H1 (cell line): ENCODE measurements at regions not wholly inside any gene's neighbourhood (a gene's known extent, or its start where the extent isn't known, plus 50 kb on each side); places are given as distances from the start of the nearest gene placed in this dataset.

Experiments
- ATF3 ChIP-seq: IDR thresholded peaks from 2 replicates; pipeline ENCODE4 v1.6.1; 2011; ENCODE audit warnings: low read depth, mild to moderate bottlenecking, low read length; ENCODE audit not compliant: insufficient read depth
- CHD7 ChIP-seq: fragments of 300-600 bp; sonication (generic); IDR thresholded peaks from 2 replicates; pipeline ENCODE4 v1.7.1; 2012; ENCODE audit warnings: low read length, moderate library complexity, mild to moderate bottlenecking, inconsistent platforms; ENCODE audit not compliant: insufficient replicate concordance
- EGR1 ChIP-seq: IDR thresholded peaks from 2 replicates; pipeline ENCODE4 v1.6.1; 2011; ENCODE audit warnings: low read depth, low read length, borderline replicate concordance
- EZH2 ChIP-seq: fragments of 200-600 bp; sonication (generic); IDR thresholded peaks from 2 replicates; pipeline ENCODE4 v1.7.1; 2012; ENCODE audit warnings: low read depth, mild to moderate bottlenecking, moderate library complexity, low read length, inconsistent platforms; ENCODE audit not compliant: severe bottlenecking
- KDM5A ChIP-seq: fragments of 200-600 bp; IDR thresholded peaks from 2 replicates; pipeline ENCODE4 v1.7.1; 2012; ENCODE audit warnings: mild to moderate bottlenecking, low read length, inconsistent platforms, mixed read lengths
- PHF8 ChIP-seq: fragments of 200-600 bp; sonication (generic); conservative IDR thresholded peaks from 2 replicates; pipeline ENCODE4 v1.7.1; 2012; ENCODE audit warnings: low read depth, mild to moderate bottlenecking, inconsistent platforms, low read length, moderate library complexity
- POLR2A ChIP-seq, 2 experiments: IDR thresholded peaks; 1 replicate in 1 of 2; 2 replicates in 1 of 2; pipeline ENCODE4 v1.6.1; 2011; ENCODE audit warnings: low read depth in 2 of 2, low read length in 2 of 2, mild to moderate bottlenecking in 2 of 2; ENCODE audit errors: control extremely low read depth in 1 of 2
- RAD21 ChIP-seq, 2 experiments: IDR thresholded peaks in 1 of 2; conservative IDR thresholded peaks in 1 of 2; 2 replicates each; pipeline ENCODE4 v1.6.1; 2011; ENCODE audit warnings: low read depth in 2 of 2, low read length in 2 of 2, improper control_type of control experiment in 1 of 2, inconsistent platforms in 1 of 2, mild to moderate bottlenecking in 1 of 2, moderate library complexity in 1 of 2
- RBBP5 ChIP-seq: IDR thresholded peaks from 2 replicates; pipeline ENCODE4 v1.7.1; 2012; ENCODE audit warnings: low read depth, mild to moderate bottlenecking, inconsistent platforms, low read length, moderate library complexity, borderline replicate concordance
- SIX5 ChIP-seq: IDR thresholded peaks from 2 replicates; pipeline ENCODE4 v1.6.1; 2011; ENCODE audit warnings: mild to moderate bottlenecking, low read depth, low read length
- SP2 ChIP-seq: IDR thresholded peaks from 2 replicates; pipeline ENCODE4 v1.6.1; 2012; ENCODE audit warnings: mild to moderate bottlenecking, low read length, inconsistent platforms
- YY1 ChIP-seq: IDR thresholded peaks from 2 replicates; pipeline ENCODE4 v1.6.1; 2011; ENCODE audit warnings: low read depth, mild to moderate bottlenecking, low read length

- TF ChIP-seq CHD7: no peak
- no peak for TF ChIP-seq YY1
- no peak for TF ChIP-seq SIX5
- no peak for TF ChIP-seq ATF3
- no peak for TF ChIP-seq PHF8
- TF ChIP-seq EGR1: no peak
- TF ChIP-seq RBBP5: no peak
- TF ChIP-seq POLR2A (IDR thresholded peaks at IDR 0.05; ENCODE audit: control extremely low read depth in 1 of 2, low read depth in 2 of 2, low read length in 2 of 2): no peak
- no peak for TF ChIP-seq KDM5A
- TF ChIP-seq EZH2: no peak
- no peak for TF ChIP-seq RAD21 (IDR thresholded peaks at IDR 0.05 in 1 of 2, conservative IDR thresholded peaks at IDR 0.05 in 1 of 2; ENCODE audit: low read depth in 2 of 2, low read length in 2 of 2)
- no peak for TF ChIP-seq SP2
Measured at GRCh38 chr1:168843401-168843800, 114.4 kb upstream of the DPT start (continued).
